ENCODE measurements at regions not wholly inside any gene's neighbourhood (a gene's known extent, or its start where the extent isn't known, plus 50 kb on each side); places are given as distances from the start of the nearest gene placed in this dataset.

GRCh38 chr4:123823244-123823643 is 426.6 kb downstream of the SPRY1 start:
- Histone ChIP-seq H3K4me2 (no peak overlapping the region), H3K27ac (no peak overlapping the region), H3K36me3 (ENCODE audit: insufficient read depth) (no peaks in the 10 kb centered on the region), H3K4me1 (ENCODE audit: low read depth, poor library complexity, severe bottlenecking) (no peaks in the 10 kb centered on the region), H3K9ac (no peak overlapping the region), H3K27me3 (ENCODE audit: insufficient read depth, low read depth) (no peaks in the 10 kb centered on the region), H3K79me2 (ENCODE audit: insufficient read depth, low read depth) (no peaks in the 10 kb centered on the region), H4K20me1 (ENCODE audit: insufficient read depth) (no peaks in the 10 kb centered on the region), H3K4me3 (IDR thresholded peaks at IDR 0.05; ENCODE audit: insufficient read depth, low read depth, low read length) (no peak overlapping the region), H2AFZ (ENCODE audit: low read depth) (no peak overlapping the region)
- TF ChIP-seq, protein P1, sequence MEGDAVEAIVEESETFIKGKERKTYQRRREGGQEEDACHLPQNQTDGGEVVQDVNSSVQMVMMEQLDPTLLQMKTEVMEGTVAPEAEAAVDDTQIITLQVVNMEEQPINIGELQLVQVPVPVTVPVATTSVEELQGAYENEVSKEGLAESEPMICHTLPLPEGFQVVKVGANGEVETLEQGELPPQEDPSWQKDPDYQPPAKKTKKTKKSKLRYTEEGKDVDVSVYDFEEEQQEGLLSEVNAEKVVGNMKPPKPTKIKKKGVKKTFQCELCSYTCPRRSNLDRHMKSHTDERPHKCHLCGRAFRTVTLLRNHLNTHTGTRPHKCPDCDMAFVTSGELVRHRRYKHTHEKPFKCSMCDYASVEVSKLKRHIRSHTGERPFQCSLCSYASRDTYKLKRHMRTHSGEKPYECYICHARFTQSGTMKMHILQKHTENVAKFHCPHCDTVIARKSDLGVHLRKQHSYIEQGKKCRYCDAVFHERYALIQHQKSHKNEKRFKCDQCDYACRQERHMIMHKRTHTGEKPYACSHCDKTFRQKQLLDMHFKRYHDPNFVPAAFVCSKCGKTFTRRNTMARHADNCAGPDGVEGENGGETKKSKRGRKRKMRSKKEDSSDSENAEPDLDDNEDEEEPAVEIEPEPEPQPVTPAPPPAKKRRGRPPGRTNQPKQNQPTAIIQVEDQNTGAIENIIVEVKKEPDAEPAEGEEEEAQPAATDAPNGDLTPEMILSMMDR (conservative IDR thresholded peaks at IDR 0.05; ENCODE audit: low read depth, low read length) = no peak

DNA sequence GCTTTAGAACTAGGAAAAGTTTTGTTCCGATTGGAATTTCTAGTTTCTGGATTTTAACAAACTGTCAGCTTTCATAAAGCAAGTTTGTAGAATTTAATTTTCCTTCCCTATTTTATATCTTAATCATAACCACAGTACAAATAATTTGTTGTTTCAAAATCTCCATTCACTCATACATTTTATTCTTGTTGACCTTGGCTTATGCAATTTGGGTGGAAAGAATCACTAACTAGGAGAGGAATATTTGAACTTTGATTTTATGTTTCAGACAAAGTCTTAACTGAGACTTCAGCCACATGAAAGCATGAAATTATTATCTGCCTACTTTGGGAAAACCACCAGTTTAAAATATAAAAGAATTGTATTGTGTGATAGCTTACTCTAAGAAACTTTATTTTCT is 427.9 kb downstream of the SPRY1 start:
- TF ChIP-seq, protein P1 (conservative IDR thresholded peaks at IDR 0.05; ENCODE audit: low read depth, low read length) = no peak
- H2AFZ ChIP-seq (ENCODE audit: low read depth) = no peak overlapping the region
- H3K9ac ChIP-seq = no peak overlapping the region
- no peak overlapping the region for H3K4me3 ChIP-seq (IDR thresholded peaks at IDR 0.05; ENCODE audit: insufficient read depth, low read depth, low read length)
- no peak overlapping the region for H3K4me2 ChIP-seq
- no peak overlapping the region for H3K27ac ChIP-seq
- no peaks in the 10 kb centered on the region for H3K36me3 ChIP-seq (ENCODE audit: insufficient read depth)
- no peaks in the 10 kb centered on the region for H4K20me1 ChIP-seq (ENCODE audit: insufficient read depth)
- H3K4me1 ChIP-seq (ENCODE audit: low read depth, poor library complexity, severe bottlenecking) = no peaks in the 10 kb centered on the region
- H3K27me3 ChIP-seq (ENCODE audit: insufficient read depth, low read depth) = no peaks in the 10 kb centered on the region
- H3K79me2 ChIP-seq (ENCODE audit: insufficient read depth, low read depth) = no peaks in the 10 kb centered on the region

DNA sequence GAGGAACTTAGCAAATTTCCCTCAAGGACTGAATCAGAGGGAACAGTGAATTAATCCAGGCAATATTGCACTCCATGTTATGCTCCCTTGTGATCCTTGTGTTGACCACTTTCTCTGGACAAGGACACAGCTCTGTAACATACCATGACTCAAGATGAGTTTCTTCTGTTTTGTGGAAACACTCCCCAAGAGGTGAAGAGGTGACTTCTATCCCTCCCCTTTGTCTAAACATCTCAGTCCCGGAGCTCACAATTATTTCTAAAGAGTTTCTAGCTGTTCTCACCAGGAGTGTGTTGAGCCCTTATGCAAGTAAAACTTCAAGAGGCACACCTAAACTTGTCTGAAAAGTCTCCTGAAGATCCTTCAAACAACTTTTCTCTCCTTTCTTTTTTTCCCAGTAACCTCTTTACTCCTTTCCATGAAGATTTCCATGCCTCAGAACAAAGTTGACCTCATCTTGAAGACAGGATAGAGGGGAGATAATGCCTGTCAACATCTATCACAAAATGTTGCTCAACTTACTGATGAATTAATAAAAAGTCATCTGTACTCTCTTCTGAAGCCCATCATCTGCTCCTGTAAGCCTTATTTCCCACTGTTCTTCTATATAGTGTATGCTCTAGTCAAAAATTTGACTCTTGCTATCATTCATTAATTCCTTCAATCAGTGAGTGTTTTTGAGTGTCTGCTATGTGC is 429.1 kb downstream of the SPRY1 start:
- Histone ChIP-seq H3K27ac (no peak overlapping the region), H3K4me2 (no peak overlapping the region), H2AFZ (ENCODE audit: low read depth) (no peak overlapping the region)

DNA sequence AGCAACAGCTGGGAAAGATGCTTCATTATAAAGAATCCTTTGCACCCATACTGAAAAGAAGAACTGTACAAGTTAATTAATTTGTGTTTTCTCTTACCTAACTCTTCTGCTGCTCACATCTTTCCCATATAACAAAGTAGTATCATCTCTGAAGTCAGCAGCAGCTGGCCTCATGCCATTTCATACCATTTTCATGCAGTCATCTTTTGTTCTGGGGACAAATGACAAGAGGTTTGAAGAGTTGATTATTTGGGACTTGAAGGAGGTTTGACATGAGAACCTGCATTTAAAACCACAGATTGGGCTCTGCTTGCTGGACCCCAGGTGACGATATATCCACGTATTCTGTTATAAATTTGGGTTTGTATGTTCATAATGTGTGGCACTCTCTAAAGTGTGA is 430.3 kb downstream of the SPRY1 start:
- Histone ChIP-seq H3K27ac (no peak overlapping the region), H2AFZ (ENCODE audit: low read depth) (no peak overlapping the region), H3K36me3 (ENCODE audit: insufficient read depth) (no peaks in the 10 kb centered on the region), H3K4me1 (ENCODE audit: low read depth, poor library complexity, severe bottlenecking) (no peaks in the 10 kb centered on the region), H3K79me2 (ENCODE audit: insufficient read depth, low read depth) (no peaks in the 10 kb centered on the region), H3K4me2 (no peak overlapping the region), H4K20me1 (ENCODE audit: insufficient read depth) (no peaks in the 10 kb centered on the region), H3K9ac (no peak overlapping the region), H3K27me3 (ENCODE audit: insufficient read depth, low read depth) (no peaks in the 10 kb centered on the region), H3K4me3 (IDR thresholded peaks at IDR 0.05; ENCODE audit: insufficient read depth, low read depth, low read length) (no peak overlapping the region)
- TF ChIP-seq, protein P1 (conservative IDR thresholded peaks at IDR 0.05; ENCODE audit: low read depth, low read length) = no peak

More for the DNA sequence above, 429.1 kb downstream of the SPRY1 start:
- Histone ChIP-seq H3K27me3 (ENCODE audit: insufficient read depth, low read depth) (no peaks in the 10 kb centered on the region), H4K20me1 (ENCODE audit: insufficient read depth) (no peaks in the 10 kb centered on the region), H3K79me2 (ENCODE audit: insufficient read depth, low read depth) (no peaks in the 10 kb centered on the region), H3K36me3 (ENCODE audit: insufficient read depth) (no peaks in the 10 kb centered on the region), H3K9ac (no peak overlapping the region), H3K4me1 (ENCODE audit: low read depth, poor library complexity, severe bottlenecking) (no peaks in the 10 kb centered on the region), H3K4me3 (IDR thresholded peaks at IDR 0.05; ENCODE audit: insufficient read depth, low read depth, low read length) (no peak overlapping the region)
- TF ChIP-seq, protein P1 (conservative IDR thresholded peaks at IDR 0.05; ENCODE audit: low read depth, low read length) = no peak

Data from KMS-11 (cell line).